H1 (cell line): ENCODE measurements at regions not wholly inside any gene's neighbourhood (a gene's known extent, or its start where the extent isn't known, plus 50 kb on each side); places are given as distances from the start of the nearest gene placed in this dataset.

Experiments
- CTCF ChIA-PET: fragments of 300-600 bp; sonication (Branson Sonifier 250); formaldehyde crosslinking; loops from one replicate; lab custom pipeline; 2021; ENCODE audit not compliant: partially characterized antibody; lab: Charles Lee
- POLR2A ChIA-PET: fragments of 300-600 bp; sonication (Branson Sonifier 250); formaldehyde crosslinking; loops from one replicate; lab custom pipeline; 2021; ENCODE audit warnings: inconsistent platforms; ENCODE audit not compliant: partially characterized antibody; lab: Charles Lee
- DNase-seq, 2 experiments: peaks; one replicate each; pipeline versions ENCODE4 v3.0.0 to v3.0.0-alpha.2; 2010 to 2022; ENCODE audit warnings: low spot score in 2 of 2, low read depth in 1 of 2, mixed read lengths in 1 of 2
- FAIRE-seq: peaks from 2 replicates; lab custom pipeline; 2011; peaks lifted over from hg19 to GRCh38; lab: Jason Lieb, UNC
- H2AFZ ChIP-seq: 2 replicates; pipeline ENCODE4 v1.8.1; 2012; ENCODE audit warnings: low read length, inconsistent platforms
- H2AK5ac ChIP-seq: 2 replicates; pipeline ENCODE4 v1.6.1; 2013; ENCODE audit warnings: low read depth, low read length
- H2BK120ac ChIP-seq: replicated peaks from 2 replicates; pipeline ENCODE3; 2013; ENCODE audit warnings: low read depth, low read length, inconsistent platforms
- H2BK12ac ChIP-seq: 2 replicates; pipeline ENCODE4 v1.6.1; 2013; ENCODE audit warnings: low read depth, low read length
- H2BK15ac ChIP-seq: 2 replicates; pipeline ENCODE4 v1.6.1; 2013; ENCODE audit warnings: low read length
- H2BK20ac ChIP-seq: 2 replicates; pipeline ENCODE4 v1.6.1; 2013; ENCODE audit warnings: low read length
- H2BK5ac ChIP-seq: 2 replicates; pipeline ENCODE4 v1.6.1; 2013; ENCODE audit warnings: low read depth, low read length
- H3K14ac ChIP-seq: 2 replicates; pipeline ENCODE4 v1.6.1; 2013; ENCODE audit warnings: inconsistent platforms; ENCODE audit not compliant: insufficient read length
- H3K18ac ChIP-seq: 2 replicates; pipeline ENCODE4 v1.6.1; 2013; ENCODE audit warnings: low read length; ENCODE audit errors: extremely low read depth
- H3K23ac ChIP-seq: 2 replicates; pipeline ENCODE4 v1.6.1; 2013; ENCODE audit warnings: inconsistent platforms; ENCODE audit not compliant: insufficient read length
- H3K23me2 ChIP-seq: 2 replicates; pipeline ENCODE4 v1.6.1; 2013; ENCODE audit warnings: low read depth, low read length
- H3K27ac ChIP-seq: 2 replicates; pipeline ENCODE4 v1.6.1; 2011; ENCODE audit warnings: low read depth, low read length, inconsistent platforms
- H3K27me3 ChIP-seq, 4 experiments: replicated peaks in 1 of 4; 1 replicate in 1 of 4; 2 replicates in 3 of 4; pipeline versions ENCODE4 v1.6.1 to v1.8.1; 2011 to 2013; ENCODE audit warnings: low read length in 3 of 4, mild to moderate bottlenecking in 3 of 4, inconsistent platforms in 2 of 4, mixed read lengths in 2 of 4, moderate library complexity in 1 of 4; ENCODE audit not compliant: control insufficient read depth in 3 of 4, insufficient read depth in 3 of 4; ENCODE audit errors: extremely low read depth in 1 of 4
- H3K36me3 ChIP-seq, 4 experiments: 2 replicates each; pipeline versions ENCODE4 v1.6.1 to v1.8.1; 2011 to 2013; ENCODE audit warnings: mild to moderate bottlenecking in 4 of 4, low read length in 3 of 4, moderate library complexity in 2 of 4, control low read depth in 1 of 4, inconsistent platforms in 1 of 4; ENCODE audit not compliant: insufficient read depth in 4 of 4, control insufficient read depth in 2 of 4
- H3K4ac ChIP-seq: replicated peaks from 2 replicates; pipeline ENCODE3; 2013; ENCODE audit warnings: low read length, low read depth, mixed read lengths, inconsistent platforms; ENCODE audit not compliant: insufficient read length
- H3K4me1 ChIP-seq, 4 experiments: replicated peaks in 1 of 4; 1 replicate in 1 of 4; 2 replicates in 3 of 4; pipeline versions ENCODE4 v1.6.1 to v1.8.1; 2011 to 2013; ENCODE audit warnings: low read length in 3 of 4, inconsistent platforms in 2 of 4, mixed read lengths in 1 of 4; ENCODE audit not compliant: insufficient read depth in 4 of 4, control insufficient read depth in 3 of 4
- H3K4me2 ChIP-seq, 2 experiments: 2 replicates each; pipeline versions ENCODE4 v1.6.1 to v1.8.1; 2011 to 2013; ENCODE audit warnings: low read depth in 2 of 2, low read length in 2 of 2, control low read depth in 1 of 2, inconsistent platforms in 1 of 2, mild to moderate bottlenecking in 1 of 2; ENCODE audit not compliant: insufficient read depth in 1 of 2
- H3K4me3 ChIP-seq, 4 experiments: fragments of 200-600, 300-600 bp in 1 of 4; sonication (generic), shearing (Covaris generic), sonication (Bioruptor Twin) in 1 of 4; 2 replicates each; pipeline versions ENCODE4 v1.5.1 to v1.8.1; 2011 to 2016; ENCODE audit warnings: low read length in 4 of 4, low read depth in 3 of 4, control low read depth in 2 of 4, inconsistent platforms in 2 of 4, mild to moderate bottlenecking in 2 of 4, mixed read lengths in 1 of 4, moderate library complexity in 1 of 4; ENCODE audit not compliant: insufficient read depth in 2 of 4; ENCODE audit errors: extremely low read depth in 1 of 4
- H3K56ac ChIP-seq: replicated peaks from 2 replicates; pipeline ENCODE3; 2013; ENCODE audit warnings: low read depth, mild to moderate bottlenecking, mixed read lengths, low read length, inconsistent platforms; ENCODE audit not compliant: insufficient read length
- H3K79me1 ChIP-seq: 2 replicates; pipeline ENCODE4 v1.6.1; 2013; ENCODE audit warnings: low read depth, low read length, control low read depth
- H3K79me2 ChIP-seq, 2 experiments: 2 replicates each; pipeline versions ENCODE4 v1.6.1 to v1.8.1; 2012 to 2013; ENCODE audit warnings: low read length in 2 of 2, mild to moderate bottlenecking in 2 of 2, inconsistent platforms in 1 of 2; ENCODE audit not compliant: insufficient read depth in 2 of 2, control insufficient read depth in 1 of 2
- H3K9ac ChIP-seq, 4 experiments: replicated peaks in 1 of 4; 1 replicate in 1 of 4; 2 replicates in 3 of 4; pipeline versions ENCODE4 v1.6.1 to v1.8.1; 2011 to 2013; ENCODE audit warnings: low read depth in 3 of 4, low read length in 3 of 4, control low read depth in 2 of 4, mild to moderate bottlenecking in 2 of 4, moderate library complexity in 2 of 4, inconsistent platforms in 1 of 4; ENCODE audit errors: extremely low read depth in 1 of 4
- H3K9me3 ChIP-seq, 2 experiments: 2 replicates each; pipeline versions ENCODE4 v1.6.1 to v1.8.1; 2012 to 2013; ENCODE audit warnings: mild to moderate bottlenecking in 2 of 2, moderate library complexity in 2 of 2, control low read depth in 1 of 2, inconsistent platforms in 1 of 2, low read depth in 1 of 2, low read length in 1 of 2, mixed read lengths in 1 of 2; ENCODE audit not compliant: insufficient read depth in 2 of 2
- H4K20me1 ChIP-seq, 2 experiments: replicated peaks in 1 of 2; 2 replicates each; pipeline versions ENCODE3 to v1.8.1; 2011 to 2013; ENCODE audit warnings: inconsistent platforms in 2 of 2, low read length in 2 of 2, mild to moderate bottlenecking in 1 of 2; ENCODE audit not compliant: insufficient read depth in 2 of 2, control insufficient read depth in 1 of 2
- H4K5ac ChIP-seq: 2 replicates; pipeline ENCODE4 v1.6.1; 2013; ENCODE audit warnings: low read length, low read depth, mixed read lengths, inconsistent platforms; ENCODE audit not compliant: insufficient read length
- H4K8ac ChIP-seq: 2 replicates; pipeline ENCODE4 v1.8.0; 2013; ENCODE audit warnings: mild to moderate bottlenecking, moderate library complexity, low read length, inconsistent platforms; ENCODE audit not compliant: insufficient read depth; ENCODE audit errors: extremely low read depth
- H4K91ac ChIP-seq: replicated peaks from 2 replicates; pipeline ENCODE3; 2013; ENCODE audit warnings: low read length, mixed read lengths, inconsistent platforms; ENCODE audit not compliant: insufficient read length
- CEBPB ChIP-seq: IDR thresholded peaks from 2 replicates; pipeline ENCODE4 v1.6.1; 2012; ENCODE audit warnings: low read depth, low read length
- CTBP2 ChIP-seq: IDR thresholded peaks from 2 replicates; pipeline ENCODE4 v1.7.0; 2011; ENCODE audit warnings: borderline replicate concordance, mild to moderate bottlenecking, moderate library complexity, mixed read lengths, low read length; ENCODE audit not compliant: insufficient read depth, insufficient read length
- EGR1 ChIP-seq: IDR thresholded peaks from 2 replicates; pipeline ENCODE4 v1.6.1; 2011; ENCODE audit warnings: low read depth, low read length, borderline replicate concordance
- GABPA ChIP-seq: IDR thresholded peaks from 2 replicates; pipeline ENCODE4 v1.6.1; 2011; ENCODE audit warnings: mild to moderate bottlenecking, low read length, moderate library complexity, borderline replicate concordance; ENCODE audit not compliant: insufficient read depth
- KDM4A ChIP-seq: IDR thresholded peaks from one replicate; pipeline ENCODE4 v1.7.1; 2012; ENCODE audit warnings: low read depth, mild to moderate bottlenecking, moderate library complexity, low read length, inconsistent platforms; ENCODE audit not compliant: severe bottlenecking
- PHF8 ChIP-seq: fragments of 200-600 bp; sonication (generic); conservative IDR thresholded peaks from 2 replicates; pipeline ENCODE4 v1.7.1; 2012; ENCODE audit warnings: low read depth, mild to moderate bottlenecking, inconsistent platforms, low read length, moderate library complexity
- POLR2AphosphoS5 ChIP-seq: IDR thresholded peaks from 2 replicates; pipeline ENCODE4 v1.6.1; 2011; ENCODE audit warnings: low read depth, low read length
- RAD21 ChIP-seq, 2 experiments: IDR thresholded peaks in 1 of 2; conservative IDR thresholded peaks in 1 of 2; 2 replicates each; pipeline ENCODE4 v1.6.1; 2011; ENCODE audit warnings: low read depth in 2 of 2, low read length in 2 of 2, improper control_type of control experiment in 1 of 2, inconsistent platforms in 1 of 2, mild to moderate bottlenecking in 1 of 2, moderate library complexity in 1 of 2
- RNF2 ChIP-seq: fragments of 200-900, 300-1000 bp; sonication (generic); IDR thresholded peaks from 2 replicates; pipeline ENCODE4 v1.7.1; 2016; ENCODE audit warnings: borderline replicate concordance, low read depth, mild to moderate bottlenecking, antibody characterized with exemption, low read length; ENCODE audit not compliant: poor library complexity, severe bottlenecking; ENCODE audit errors: missing control alignments
- SIN3A ChIP-seq, 2 experiments: IDR thresholded peaks in 1 of 2; conservative IDR thresholded peaks in 1 of 2; 2 replicates each; pipeline ENCODE4 v1.6.1; 2011 to 2012; ENCODE audit warnings: low read length in 2 of 2, improper control_type of control experiment in 1 of 2, low read depth in 1 of 2, mild to moderate bottlenecking in 1 of 2
- TAF1 ChIP-seq: IDR thresholded peaks from 2 replicates; pipeline ENCODE4 v1.6.1; 2011; ENCODE audit warnings: mild to moderate bottlenecking, low read depth, low read length
- TEAD4 ChIP-seq: IDR thresholded peaks from 2 replicates; pipeline ENCODE4 v1.6.1; 2012; ENCODE audit warnings: low read depth, low read length, inconsistent platforms, mixed read lengths
- WGBS, 2 experiments: shearing (Covaris generic) in 1 of 2; methylation state at CpG; one replicate each; pipeline versions ENCODE4 v1.1.6 to v1.1.7; 2013 to 2015; ENCODE audit warnings: low lambda C conversion rate in 2 of 2, mixed read lengths in 2 of 2, inconsistent platforms in 1 of 2, low coverage in 1 of 2, missing lambda C conversion rate in 1 of 2; ENCODE audit not compliant: insufficient replicate concordance in 2 of 2, insufficient coverage in 1 of 2, insufficient read length in 1 of 2; ENCODE audit errors: extremely low coverage in 1 of 2, missing lambda C conversion rate in 1 of 2; 5-methylcytosine and 5-hydroxymethylcytosine counted together
- TF ChIP-seq, protein P1 (sequence below): IDR thresholded peaks from 2 replicates; pipeline ENCODE4 v1.6.1; 2012; ENCODE audit warnings: inconsistent platforms

- H3K23ac ChIP-seq, result no peak overlapping the region
- no peak overlapping the region for H3K4me2 ChIP-seq
- H3K36me3 ChIP-seq, result no peaks in the 10 kb centered on the region
- H3K4me3 ChIP-seq, result no peak overlapping the region
- H2BK5ac ChIP-seq, result no peak overlapping the region
- no peaks in the 10 kb centered on the region for H3K79me1 ChIP-seq
- no peak overlapping the region for H3K9ac ChIP-seq
- H4K5ac ChIP-seq, result no peak overlapping the region
- DNase-seq (no peak), FAIRE-seq (no peak)
- ChIA-PET POLR2A (no interaction called here), CTCF (interaction anchor here (1.1 kb wide), 1 partner anchor 333 kb away, joined by 5 read pairs; no protein-coding TSS in a partner anchor)
- no peaks in the 10 kb centered on the region for H4K20me1 ChIP-seq
- no peaks in the 10 kb centered on the region for H3K23me2 ChIP-seq
- no peak overlapping the region for H2AK5ac ChIP-seq
- H2BK120ac ChIP-seq, result no peak overlapping the region
- no peaks in the 10 kb centered on the region for H3K4me1 ChIP-seq
- H4K8ac ChIP-seq, result no peak overlapping the region
- no peak overlapping the region for H2BK12ac ChIP-seq
- 90% methylated on average over 6 of the region's 6 CpGs; no CpG with 5 or more reads in 1 of the 2 experiments for WGBS, 2 experiments
- no peak overlapping the region for H2BK20ac ChIP-seq
- H3K27ac ChIP-seq, result no peak overlapping the region
- H3K9me3 ChIP-seq, result no peaks in the 10 kb centered on the region
- H3K79me2 ChIP-seq, result no peaks in the 10 kb centered on the region
- H3K4ac ChIP-seq, result no peak overlapping the region
- H2AFZ ChIP-seq, result no peak overlapping the region
- H3K18ac ChIP-seq, result no peak overlapping the region
- no peak overlapping the region for H3K56ac ChIP-seq
- no peak overlapping the region for H4K91ac ChIP-seq
- no peak overlapping the region for H3K14ac ChIP-seq
- H2BK15ac ChIP-seq, result no peak overlapping the region
- no peaks in the 10 kb centered on the region for H3K27me3 ChIP-seq
- TF ChIP-seq SIN3A (conservative IDR thresholded peaks at IDR 0.05 in 1 of 2, IDR thresholded peaks at IDR 0.05 in 1 of 2; ENCODE audit: low read depth in 1 of 2, low read length in 2 of 2) (no peak), KDM4A (no peak), EGR1 (no peak), RAD21 (IDR thresholded peaks at IDR 0.05 in 1 of 2, conservative IDR thresholded peaks at IDR 0.05 in 1 of 2; ENCODE audit: low read depth in 2 of 2, low read length in 2 of 2) (no peak), RNF2 (no peak), GABPA (no peak), PHF8 (no peak), POLR2AphosphoS5 (no peak), CTBP2 (no peak), CEBPB (no peak), TEAD4 (no peak), TAF1 (no peak)
- TF ChIP-seq, protein P1, sequence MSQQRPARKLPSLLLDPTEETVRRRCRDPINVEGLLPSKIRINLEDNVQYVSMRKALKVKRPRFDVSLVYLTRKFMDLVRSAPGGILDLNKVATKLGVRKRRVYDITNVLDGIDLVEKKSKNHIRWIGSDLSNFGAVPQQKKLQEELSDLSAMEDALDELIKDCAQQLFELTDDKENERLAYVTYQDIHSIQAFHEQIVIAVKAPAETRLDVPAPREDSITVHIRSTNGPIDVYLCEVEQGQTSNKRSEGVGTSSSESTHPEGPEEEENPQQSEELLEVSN, result no peak
Observed at GRCh38 chr12:42017051-42017450, 127.6 kb downstream of the GXYLT1 start.
